HG02943 (cell line): ENCODE measurements at regions not wholly inside any gene's neighbourhood (a gene's known extent, or its start where the extent isn't known, plus 50 kb on each side); places are given as distances from the start of the nearest gene placed in this dataset.

Experiments used
- ATAC-seq: cut with Tn5 transposase; IDR thresholded peaks from one replicate; pipeline ENCODE4 v1.9.1; 2021; ENCODE audit warnings: mild to moderate bottlenecking, low read depth, moderate library complexity; ENCODE audit not compliant: unreplicated experiment

DNA sequence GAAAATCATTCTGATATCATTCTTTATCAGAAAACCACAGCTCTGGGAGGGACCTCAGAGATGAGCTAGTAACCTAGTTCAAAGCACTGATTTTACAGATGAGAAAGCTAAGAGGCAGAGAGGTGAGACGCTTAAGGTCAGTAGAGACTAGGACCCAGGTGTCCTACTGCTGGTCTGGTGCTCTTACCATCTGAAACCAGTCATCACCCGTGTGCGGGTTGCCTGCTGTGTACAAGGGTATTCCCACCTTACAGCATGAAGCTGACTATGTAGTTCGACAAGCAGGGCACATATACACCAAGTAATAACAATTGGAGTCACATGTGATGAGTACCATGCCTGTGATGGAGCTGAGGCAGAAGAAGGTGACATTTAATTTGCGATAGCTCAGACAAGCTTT lies 133.7 kb downstream of the ADAMTS15 start:
- ATAC-seq, result no peak

DNA sequence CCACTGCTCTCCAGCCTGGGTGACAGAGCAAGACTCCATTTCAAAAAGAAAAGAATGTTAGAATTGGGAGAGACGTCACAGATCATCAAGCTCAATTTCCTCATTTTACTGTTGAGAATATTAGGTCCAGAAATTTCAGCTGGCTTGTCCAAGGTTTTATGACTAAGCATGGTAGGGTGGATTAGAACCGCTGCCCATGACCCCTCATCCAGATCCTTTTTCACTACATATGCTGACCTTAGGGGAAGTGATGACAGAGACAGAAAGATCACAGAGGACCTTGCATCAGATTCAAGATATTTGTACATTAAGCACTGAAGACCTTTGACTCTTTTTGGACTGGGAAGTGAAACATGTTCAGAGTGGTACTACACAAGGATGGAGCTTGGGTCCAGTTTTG lies 134.5 kb downstream of the ADAMTS15 start:
- no peak for ATAC-seq

DNA sequence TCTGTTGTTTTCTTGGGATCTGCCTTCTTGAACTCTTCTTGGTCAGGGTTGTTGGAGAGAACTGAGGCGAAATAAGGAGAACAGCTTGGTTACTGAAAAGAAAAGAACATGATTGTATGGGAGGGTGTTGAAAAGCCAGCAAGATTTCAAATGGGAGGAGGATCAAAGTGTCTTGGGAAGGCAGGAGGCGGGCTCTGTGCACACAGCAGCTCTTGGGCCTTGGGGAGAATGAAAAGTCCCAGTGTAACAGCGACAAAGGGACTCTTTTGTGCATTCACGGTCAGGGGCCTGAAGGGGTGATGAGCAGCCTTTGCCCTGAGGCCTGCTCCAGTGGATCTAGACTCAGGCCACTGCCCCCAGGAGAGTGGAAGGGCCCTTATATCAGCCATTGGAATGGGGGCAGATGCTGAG lies 135.4 kb downstream of the ADAMTS15 start:
- ATAC-seq, result no peak

DNA sequence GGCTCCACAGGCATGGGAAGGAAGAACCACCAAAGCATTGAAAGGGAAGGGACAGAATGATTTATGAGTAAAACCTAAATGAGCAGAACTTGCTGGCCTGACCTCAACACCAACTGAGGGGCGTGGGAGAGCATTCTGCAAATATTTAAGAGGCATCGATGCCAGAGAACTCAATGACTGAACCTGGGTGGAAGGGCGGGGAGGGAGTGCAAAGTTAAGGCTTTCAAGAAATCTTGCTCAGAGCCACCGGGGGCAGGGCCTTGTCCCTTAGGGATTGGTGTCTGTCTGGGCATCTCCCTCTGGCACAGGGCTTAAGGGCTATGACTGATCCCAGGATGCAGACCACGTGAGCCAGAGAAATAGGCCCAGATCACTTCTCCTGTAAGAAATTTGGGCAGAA lies 137.1 kb downstream of the ADAMTS15 start:
- ATAC-seq, result no peak

DNA sequence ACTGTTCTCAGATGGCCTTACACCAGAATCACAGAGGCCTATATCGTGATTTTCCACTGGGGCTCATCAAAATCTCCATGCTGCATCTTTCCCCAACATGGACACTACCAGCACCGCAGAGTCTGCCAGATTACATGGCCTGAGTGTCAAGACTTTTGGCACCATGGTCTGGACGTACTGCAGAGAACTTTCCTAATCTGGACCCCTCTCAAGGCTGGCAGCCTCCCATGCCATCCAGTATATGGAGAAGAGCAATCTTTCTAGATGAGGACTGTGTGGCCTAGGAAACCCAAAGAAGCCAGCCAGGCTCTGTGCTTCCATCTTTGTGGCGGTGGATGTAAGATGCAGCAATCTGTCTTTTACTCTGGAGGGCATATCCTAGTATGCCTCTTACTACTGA lies 139.2 kb downstream of the ADAMTS15 start:
- ATAC-seq, result no peak

DNA sequence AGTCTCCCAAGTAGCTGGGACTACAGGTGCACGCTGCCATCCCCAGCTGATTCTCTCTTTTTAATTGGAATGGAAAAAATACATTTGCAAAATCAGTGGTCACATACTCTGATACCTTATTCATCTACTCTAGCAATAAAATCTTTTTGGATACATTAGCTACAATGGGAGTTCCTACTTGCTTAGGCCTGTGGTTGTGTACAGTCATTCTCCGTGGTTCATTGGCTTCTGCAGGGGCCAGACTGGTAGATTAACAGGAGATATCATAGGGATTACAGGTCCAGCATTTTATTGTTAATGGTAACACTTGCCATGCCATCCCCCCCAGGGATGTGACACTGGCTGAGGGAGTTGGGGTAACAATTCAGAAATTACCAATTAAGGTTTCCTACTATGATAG lies 140.0 kb downstream of the ADAMTS15 start:
- ATAC-seq, result no peak

DNA sequence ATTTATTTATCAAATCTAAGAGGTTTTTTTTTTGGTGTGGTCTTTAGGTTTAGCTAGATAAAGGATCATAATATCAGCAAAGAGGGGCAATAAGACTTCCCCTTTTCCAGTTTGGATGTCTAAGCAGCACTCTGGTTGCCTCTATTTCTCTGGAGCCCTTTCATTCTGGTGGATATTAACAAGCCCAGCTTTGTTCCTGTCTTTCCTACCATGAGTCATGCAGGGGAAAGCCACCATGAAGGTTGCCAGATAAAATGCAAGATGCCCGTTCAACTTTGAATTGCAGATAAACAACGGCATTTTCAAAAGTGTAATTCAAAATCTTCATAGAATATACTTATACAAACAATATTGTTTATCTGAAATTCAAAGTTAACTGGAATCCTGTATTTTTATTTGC lies 143.6 kb downstream of the ADAMTS15 start:
- ATAC-seq, result no peak

DNA sequence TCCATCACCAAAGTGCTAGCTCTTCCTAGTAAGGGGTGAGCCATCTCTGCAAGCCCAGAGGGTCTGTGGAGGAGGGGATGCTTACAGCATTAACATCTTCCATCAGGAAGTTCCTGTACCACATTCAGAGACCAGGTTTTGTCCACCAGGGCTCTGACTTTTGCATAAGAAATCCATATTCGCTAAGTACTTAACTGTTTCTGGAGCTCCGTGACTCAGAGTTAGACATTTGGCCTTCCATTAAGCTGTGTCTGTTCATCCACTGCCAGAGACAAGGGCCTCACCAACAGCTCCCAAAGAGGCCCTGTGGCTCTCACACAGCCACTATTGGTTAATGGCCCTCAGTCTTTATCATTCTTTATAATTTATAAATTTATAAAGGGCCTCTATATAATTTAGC lies 144.6 kb downstream of the ADAMTS15 start:
- no peak for ATAC-seq

DNA sequence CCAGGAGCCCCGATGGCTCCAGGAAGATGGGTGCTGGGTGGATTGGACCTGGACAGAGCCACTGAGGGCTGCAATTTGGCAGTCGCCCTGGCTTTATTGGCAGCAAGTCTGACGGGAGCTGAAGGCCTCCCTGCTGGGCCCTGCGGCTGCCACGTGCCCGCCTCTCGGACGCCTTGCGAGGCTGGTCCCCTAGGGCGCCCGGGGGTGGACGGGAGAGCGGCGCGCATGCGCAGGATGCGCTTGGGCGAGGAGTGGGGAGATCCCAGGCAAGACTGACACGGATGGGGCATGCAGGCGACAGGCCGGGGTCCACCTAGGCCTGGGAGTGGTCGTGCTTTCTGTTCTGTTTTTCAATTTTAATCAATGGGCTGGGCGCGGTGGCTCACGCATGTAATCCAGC lies 150.0 kb downstream of the ADAMTS15 start:
- no peak for ATAC-seq

DNA sequence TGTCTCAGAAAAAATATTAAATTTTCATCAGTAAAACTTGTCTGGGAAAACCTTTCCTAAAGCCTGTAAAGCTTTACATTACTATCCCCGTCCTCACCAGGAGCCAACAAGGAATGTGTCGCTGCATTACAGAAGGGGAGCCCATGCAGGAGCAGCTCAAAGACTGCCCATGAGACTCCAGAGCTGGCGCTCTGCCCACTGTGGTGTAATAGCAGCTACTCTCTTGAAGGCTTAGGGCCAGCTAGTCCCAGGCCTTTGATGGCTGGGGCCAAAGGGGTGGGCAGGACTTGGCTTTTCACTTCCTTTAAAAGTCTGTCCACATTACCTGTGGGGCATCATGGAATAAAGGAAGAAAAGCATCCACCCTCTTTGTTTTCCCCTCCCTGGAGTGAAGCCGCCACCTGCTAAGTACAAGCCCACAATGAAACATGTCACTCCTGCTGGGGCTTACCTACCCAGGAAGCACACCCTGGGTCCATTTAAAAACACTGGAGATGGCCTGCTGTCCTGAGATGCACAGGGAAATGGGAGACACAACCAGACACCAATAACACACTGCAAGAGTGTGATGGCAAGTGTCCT lies 150.7 kb downstream of the ADAMTS15 start:
- no peak for ATAC-seq

DNA sequence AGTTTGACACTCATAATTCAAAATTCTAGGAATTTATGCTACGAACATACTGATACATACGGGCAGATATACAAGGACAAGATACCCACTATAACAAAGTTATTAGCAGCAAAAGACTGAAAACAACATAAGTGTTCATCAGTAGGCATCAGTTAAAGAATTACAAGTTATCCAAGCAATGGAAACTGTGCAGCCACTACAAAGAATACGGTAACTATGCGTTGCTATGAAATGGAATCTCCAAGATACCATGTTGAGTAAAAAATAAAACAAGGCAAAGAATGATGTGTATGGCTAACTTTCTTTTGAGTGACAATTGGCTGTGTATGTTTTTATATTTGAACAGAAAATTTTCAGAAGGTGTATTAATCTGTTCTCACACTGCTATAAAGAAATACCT lies 151.7 kb downstream of the ADAMTS15 start:
- no peak for ATAC-seq

DNA sequence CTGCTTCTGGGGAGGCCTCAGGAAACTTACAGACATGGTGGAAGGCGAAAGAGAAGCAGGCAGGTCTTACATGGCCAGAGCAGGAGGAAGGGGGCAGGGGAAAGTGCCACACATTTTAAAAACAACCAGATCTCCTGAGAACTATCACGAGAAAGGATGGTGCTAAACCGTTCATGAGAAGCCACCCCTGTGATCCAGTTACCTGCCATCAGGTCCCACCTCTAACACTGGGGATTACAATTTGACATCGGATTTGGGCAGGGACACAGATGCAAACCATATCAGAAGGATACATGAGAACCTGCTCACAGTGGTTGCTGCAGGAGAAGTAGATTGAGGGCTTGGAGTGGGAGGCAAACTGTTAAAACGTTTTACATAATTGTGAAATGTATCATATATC lies 152.2 kb downstream of the ADAMTS15 start:
- ATAC-seq, result no peak

DNA sequence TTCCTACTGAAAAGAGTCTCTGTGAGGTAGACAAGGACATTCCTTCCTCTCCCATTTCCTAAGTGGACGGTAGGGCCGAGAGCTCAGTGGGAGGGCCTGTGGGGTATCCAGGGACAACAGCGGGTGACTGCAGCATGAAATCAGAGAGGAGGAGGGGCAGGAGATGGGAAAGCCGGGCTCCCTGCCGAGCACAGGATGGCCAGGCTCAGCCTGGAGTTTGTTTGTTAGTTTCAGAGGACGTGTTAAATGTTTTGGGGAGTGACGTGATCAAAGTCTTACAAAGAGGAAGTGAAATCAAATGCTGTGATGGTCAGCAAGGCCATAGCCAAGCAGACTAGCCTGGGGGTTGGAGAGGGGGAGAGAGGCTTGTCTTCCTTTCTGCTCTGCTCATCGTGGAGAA lies 152.7 kb downstream of the ADAMTS15 start:
- no peak for ATAC-seq

DNA sequence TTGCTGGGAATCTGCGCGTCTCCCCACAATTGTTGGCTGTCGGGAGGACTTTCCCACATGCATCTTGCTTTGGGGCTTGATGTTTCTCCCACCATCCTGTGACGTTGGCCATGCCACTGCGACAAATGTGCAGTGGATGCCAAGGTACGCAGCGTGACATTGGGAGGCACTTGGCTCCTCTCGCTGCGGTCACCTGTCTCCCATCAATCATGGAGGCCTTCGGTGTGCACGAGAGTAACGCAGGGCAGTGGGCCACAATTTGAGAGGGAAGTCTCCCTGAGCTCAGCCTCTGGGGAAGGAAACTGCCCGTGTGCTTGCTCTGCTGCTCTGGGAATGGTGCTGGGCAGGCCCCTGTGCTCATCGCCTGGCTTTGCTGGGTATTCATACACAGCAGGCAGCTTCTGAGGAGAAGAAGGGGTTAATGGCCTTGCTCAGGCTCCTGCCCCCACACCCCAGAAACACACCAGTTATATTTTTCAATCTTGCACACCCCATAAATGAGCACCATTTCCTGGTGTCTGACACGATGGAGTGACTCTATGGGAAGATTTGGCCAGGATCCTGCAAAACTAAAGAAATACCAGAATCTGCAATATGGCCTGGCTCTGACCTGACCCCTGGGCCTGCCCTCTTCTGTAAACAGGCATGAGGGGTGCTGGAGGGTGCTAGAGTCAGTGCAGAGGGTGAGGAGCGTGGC lies 153.5 kb downstream of the ADAMTS15 start:
- ATAC-seq, result no peak

DNA sequence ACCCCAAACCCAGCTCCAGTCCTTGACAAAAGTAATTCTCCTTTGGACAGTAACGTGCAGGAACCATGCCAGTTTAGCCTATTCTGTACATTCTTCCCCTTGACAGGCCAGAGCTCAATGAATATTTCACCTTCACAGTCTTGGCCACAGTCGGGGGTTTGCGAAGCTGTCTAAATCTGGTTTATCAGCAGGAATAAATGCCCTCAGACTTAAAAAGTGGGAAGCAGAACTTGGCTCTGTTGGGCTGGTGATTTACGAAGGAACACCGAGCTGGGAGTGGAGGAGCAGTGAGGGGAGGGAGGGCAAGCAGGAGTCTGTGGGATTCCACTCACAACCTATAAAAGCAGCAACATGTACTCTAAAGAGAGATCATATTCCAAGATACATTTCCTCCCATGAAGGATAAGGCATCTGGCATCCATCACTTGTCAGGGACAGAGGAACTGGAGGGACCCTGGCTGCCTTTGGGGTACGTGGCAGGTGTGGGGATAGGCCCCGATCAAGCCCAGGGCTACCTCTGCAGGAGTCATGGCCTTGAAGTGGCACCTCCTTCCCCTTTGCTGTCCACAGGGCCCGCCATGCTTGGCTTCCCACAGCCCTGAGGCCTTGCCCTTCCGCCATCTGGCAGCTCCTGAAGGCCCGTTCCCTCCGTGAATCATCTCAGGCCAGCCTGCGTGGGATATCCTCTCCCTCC lies 154.3 kb downstream of the ADAMTS15 start:
- ATAC-seq, result no peak

DNA sequence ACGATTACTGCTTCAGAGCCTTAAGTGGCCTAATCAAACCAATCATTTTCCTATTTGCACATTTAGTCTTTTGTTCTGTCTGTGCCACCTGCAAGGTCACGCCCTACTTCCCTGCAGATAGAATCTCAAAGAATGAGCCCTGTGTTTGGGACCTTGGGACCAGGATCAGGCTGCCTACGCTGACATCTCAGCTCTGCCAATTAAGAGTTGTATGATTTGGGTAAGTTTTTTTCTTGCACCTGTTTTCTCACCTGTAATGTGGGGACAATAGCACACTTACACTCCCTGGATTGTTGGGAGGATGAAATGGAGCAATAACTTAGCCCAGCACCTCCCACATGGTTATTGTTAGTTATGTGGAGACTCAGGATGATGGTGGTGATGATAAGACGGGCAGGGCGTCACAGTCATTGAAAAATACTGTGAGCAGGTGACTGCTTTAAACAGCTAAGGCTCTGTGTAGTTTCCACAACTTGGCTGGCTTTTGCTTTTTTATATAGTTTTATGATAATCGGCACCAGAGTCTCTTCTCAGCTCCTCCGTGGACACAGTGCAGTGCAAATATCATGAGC lies 155.0 kb downstream of the ADAMTS15 start:
- ATAC-seq, result no peak

DNA sequence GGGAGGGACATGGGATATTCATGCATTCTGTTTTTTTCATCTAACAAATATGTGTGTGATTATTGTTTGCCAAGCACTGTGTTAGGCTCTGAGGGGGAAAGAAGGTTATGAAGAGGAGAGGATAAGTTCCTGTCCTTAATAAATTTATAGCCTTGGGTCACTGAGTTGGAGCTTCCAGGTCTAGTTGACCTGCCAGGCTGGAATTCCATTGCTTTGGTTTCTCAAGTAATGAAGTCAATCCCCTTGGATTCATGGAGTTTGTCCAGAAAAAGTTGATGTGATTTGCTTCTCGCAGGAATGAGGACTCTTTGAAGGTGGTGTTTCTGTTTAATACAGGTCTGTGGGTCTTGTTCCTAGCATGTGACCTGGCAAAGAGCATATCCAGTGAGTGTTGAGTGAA lies 156.2 kb downstream of the ADAMTS15 start:
- no peak for ATAC-seq

DNA sequence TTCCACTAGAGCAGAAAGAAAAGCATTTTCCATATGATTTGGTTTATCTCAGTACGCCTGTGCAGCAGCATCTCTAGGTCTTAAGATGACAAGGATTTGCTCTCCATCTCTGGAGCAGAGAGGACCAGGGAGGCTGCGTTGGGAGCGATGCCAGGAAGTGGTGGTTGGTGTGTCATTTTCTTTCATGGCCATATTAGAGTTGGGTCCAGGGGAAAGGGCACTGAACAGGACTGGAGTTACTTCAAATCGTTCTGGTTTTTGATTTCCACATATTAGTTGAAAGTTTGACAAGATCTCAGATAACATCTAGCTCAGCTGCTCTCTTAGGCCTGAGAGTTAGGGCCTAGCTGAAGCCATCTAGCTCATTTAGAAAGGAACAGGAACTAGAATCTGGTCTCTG lies 157.7 kb downstream of the ADAMTS15 start:
- ATAC-seq, result no peak

DNA sequence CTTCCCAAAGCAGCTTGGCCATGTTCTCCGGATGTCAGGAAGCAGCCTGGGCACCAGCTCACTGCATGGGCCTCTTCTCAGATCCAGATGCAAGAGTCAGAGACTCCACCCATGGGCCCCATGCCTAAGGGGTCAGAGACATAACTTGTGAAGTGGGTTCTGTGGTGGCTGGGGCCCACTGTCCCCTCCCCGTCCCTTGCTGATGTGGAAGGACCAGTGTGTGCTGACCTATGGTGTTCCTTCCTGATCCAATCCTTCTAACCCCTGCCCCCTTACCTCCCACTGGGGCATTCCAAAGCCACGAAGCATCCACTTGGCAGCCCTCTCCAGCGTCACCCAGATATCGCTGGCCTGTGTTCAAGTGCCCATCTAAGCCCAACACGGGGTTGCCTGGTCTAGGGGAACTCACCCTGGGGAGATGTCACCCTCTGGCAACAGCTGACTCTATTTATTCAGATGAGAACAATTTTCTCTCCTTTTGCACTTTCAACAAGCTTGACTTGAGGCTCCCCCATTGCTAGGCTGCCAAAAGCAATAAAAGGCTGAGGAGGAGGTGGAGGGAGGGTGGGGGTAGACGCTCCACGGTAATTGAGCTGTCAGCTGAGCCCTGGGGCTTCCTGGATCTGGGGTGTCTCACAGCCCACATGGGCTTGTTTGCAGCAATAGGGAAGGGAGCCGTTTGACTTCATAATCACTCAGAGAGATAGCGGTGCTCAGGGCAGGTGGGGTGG lies 158.5 kb downstream of the ADAMTS15 start:
- ATAC-seq, result no peak

DNA sequence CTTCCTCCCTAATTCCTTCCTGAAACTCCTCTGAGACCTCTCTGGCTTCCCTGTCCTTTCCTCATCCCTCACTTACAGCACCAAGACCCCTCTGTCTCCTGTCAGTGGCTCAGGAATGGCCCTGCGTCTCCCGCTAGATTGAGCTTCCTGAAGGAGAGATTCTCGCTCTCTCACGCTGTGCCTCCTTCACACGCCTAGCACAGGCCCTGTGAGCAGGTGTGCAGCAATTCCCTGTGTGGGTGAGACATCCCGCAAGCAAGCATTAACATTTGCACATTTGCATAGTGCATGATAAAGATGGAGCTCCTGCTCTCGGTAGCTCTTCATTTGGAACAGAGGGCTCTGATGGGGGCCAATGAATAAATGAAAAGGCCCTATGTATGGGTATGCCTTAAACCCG lies 159.8 kb downstream of the ADAMTS15 start:
- ATAC-seq, result no peak
